ENCODE measurements at regions not wholly inside any gene's neighbourhood (a gene's known extent, or its start where the extent isn't known, plus 50 kb on each side); places are given as distances from the start of the nearest gene placed in this dataset.

GRCh38 chr9:87065981-87066380, 118.7 kb upstream of the GAS1 start:
- H3K27me3 ChIP-seq, result no peaks in the 10 kb centered on the region
- H3K4me3 ChIP-seq, result no peak overlapping the region
- whole genome bisulfite sequencing, result 67% methylated on average over 4 of the region's 4 CpGs
- peaks cover 13% of the 10 kb centered on the region for H3K4me1 ChIP-seq
- H3K27ac ChIP-seq, result no peak overlapping the region
- no peaks in the 10 kb centered on the region for H3K9me3 ChIP-seq
- TF ChIP-seq POLR2AphosphoS5 (IDR thresholded peaks at IDR 0.05) (no peak), CTCF (IDR thresholded peaks at IDR 0.05) (no peak), POLR2A (IDR thresholded peaks at IDR 0.05) (no peak), EP300 (IDR thresholded peaks at IDR 0.05) (no peak)
- no peaks in the 10 kb centered on the region for H3K36me3 ChIP-seq
- no peak for DNase-seq (ENCODE audit: low spot score in 2 of 2)

- TF ChIP-seq POLR2A (IDR thresholded peaks at IDR 0.05) (no peak), EP300 (IDR thresholded peaks at IDR 0.05) (no peak), POLR2AphosphoS5 (IDR thresholded peaks at IDR 0.05) (no peak), CTCF (IDR thresholded peaks at IDR 0.05) (no peak)
- DNase-seq (ENCODE audit: low spot score in 2 of 2), result no peak
- 88% methylated on average over 1 of the region's 1 CpG for WGBS
- H3K4me3 ChIP-seq, result no peak overlapping the region
- peaks cover 13% of the 10 kb centered on the region for H3K4me1 ChIP-seq
- peak overlapping the region; percentile 50 for H3K27ac ChIP-seq
- H3K9me3 ChIP-seq, result no peaks in the 10 kb centered on the region
- H3K27me3 ChIP-seq, result no peaks in the 10 kb centered on the region
- H3K36me3 ChIP-seq, result no peaks in the 10 kb centered on the region
Measured at GRCh38 chr9:87067426-87067825, 120.1 kb upstream of the GAS1 start.

GRCh38 chr9:87068177-87068840, 121.0 kb upstream of the GAS1 start:
- Histone ChIP-seq H3K36me3 (no peaks in the 10 kb centered on the region), H3K4me3 (no peak overlapping the region), H3K9me3 (no peaks in the 10 kb centered on the region), H3K4me1 (peaks cover 9% of the 10 kb centered on the region), H3K27me3 (no peaks in the 10 kb centered on the region), H3K27ac (no peak overlapping the region)
- DNase-seq (ENCODE audit: low spot score in 2 of 2), result no peak
- WGBS, result 92% methylated on average over 4 of the region's 4 CpGs
- TF ChIP-seq POLR2A (IDR thresholded peaks at IDR 0.05) (no peak), EP300 (IDR thresholded peaks at IDR 0.05) (no peak), CTCF (IDR thresholded peaks at IDR 0.05) (no peak), POLR2AphosphoS5 (IDR thresholded peaks at IDR 0.05) (no peak)

- H3K27me3 ChIP-seq, result no peaks in the 10 kb centered on the region
- no peaks in the 10 kb centered on the region for H3K9me3 ChIP-seq
- H3K4me3 ChIP-seq, result no peak overlapping the region
- no peak for TF ChIP-seq POLR2A (IDR thresholded peaks at IDR 0.05)
- no peak for TF ChIP-seq EP300 (IDR thresholded peaks at IDR 0.05)
- TF ChIP-seq POLR2AphosphoS5 (IDR thresholded peaks at IDR 0.05), result no peak
- no peak for TF ChIP-seq CTCF (IDR thresholded peaks at IDR 0.05)
- no peak for DNase-seq (ENCODE audit: low spot score in 2 of 2)
- H3K4me1 ChIP-seq, result peaks cover 3% of the 10 kb centered on the region
- WGBS, result 71% methylated on average over 3 of the region's 3 CpGs
- H3K27ac ChIP-seq, result no peak overlapping the region
- no peaks in the 10 kb centered on the region for H3K36me3 ChIP-seq
Measured at GRCh38 chr9:87069690-87070089, 122.4 kb upstream of the GAS1 start.

- 84% methylated on average over 3 of the region's 3 CpGs for WGBS
- Histone ChIP-seq H3K36me3 (no peaks in the 10 kb centered on the region), H3K27me3 (no peaks in the 10 kb centered on the region), H3K27ac (no peak overlapping the region), H3K4me1 (peaks cover 3% of the 10 kb centered on the region), H3K4me3 (no peak overlapping the region), H3K9me3 (no peaks in the 10 kb centered on the region)
- no peak for DNase-seq (ENCODE audit: low spot score in 2 of 2)
- TF ChIP-seq CTCF (IDR thresholded peaks at IDR 0.05), result no peak
- no peak for TF ChIP-seq POLR2AphosphoS5 (IDR thresholded peaks at IDR 0.05)
- TF ChIP-seq EP300 (IDR thresholded peaks at IDR 0.05), result no peak
- TF ChIP-seq POLR2A (IDR thresholded peaks at IDR 0.05), result no peak
Measured at GRCh38 chr9:87070336-87070735, 123.0 kb upstream of the GAS1 start.

Measured in suprapubic skin (tissue), 4 donors.